Hepatocyte (in vitro differentiated cells): ENCODE measurements at regions not wholly inside any gene's neighbourhood (a gene's known extent, or its start where the extent isn't known, plus 50 kb on each side); places are given as distances from the start of the nearest gene placed in this dataset.

Experiments
- DNase-seq: peaks from one replicate; pipeline ENCODE4 v3.0.0-alpha.2; 2016; ENCODE audit warnings: low spot score
- H2AFZ ChIP-seq: fragments of 200-600 bp; sonication (generic); 2 replicates; pipeline ENCODE4 v1.6.0; 2016; ENCODE audit warnings: antibody characterized with exemption, mild to moderate bottlenecking
- H3K27ac ChIP-seq: fragments of 200-600 bp; sonication (generic); 2 replicates; pipeline ENCODE4 v1.5.1; 2016; ENCODE audit warnings: mild to moderate bottlenecking
- H3K27me3 ChIP-seq: fragments of 200-600 bp; sonication (generic); 2 replicates; pipeline ENCODE4 v1.6.1; 2016
- H3K36me3 ChIP-seq: fragments of 200-600 bp; sonication (generic); replicated peaks from 2 replicates; pipeline ENCODE4 v1.5.1; 2016; ENCODE audit warnings: low read depth; ENCODE audit not compliant: insufficient read depth
- H3K4me1 ChIP-seq: fragments of 200-600 bp; sonication (generic); 2 replicates; pipeline ENCODE4 v1.5.1; 2016; ENCODE audit warnings: mild to moderate bottlenecking, moderate library complexity; ENCODE audit not compliant: insufficient read depth
- H3K4me2 ChIP-seq: fragments of 200-600 bp; sonication (generic); 2 replicates; pipeline ENCODE4 v1.6.0; 2016
- H3K4me3 ChIP-seq: fragments of 200-600 bp; sonication (generic); 2 replicates; pipeline ENCODE4 v1.5.1; 2016; ENCODE audit warnings: mild to moderate bottlenecking
- H3K79me2 ChIP-seq: fragments of 200-600 bp; sonication (generic); 2 replicates; pipeline ENCODE4 v1.6.0; 2017; ENCODE audit warnings: mild to moderate bottlenecking
- H3K9me2 ChIP-seq: fragments of 200-600 bp; sonication (generic); replicated peaks from 2 replicates; pipeline ENCODE4 v1.6.0; 2017; ENCODE audit warnings: mild to moderate bottlenecking; ENCODE audit not compliant: insufficient read depth
- H3K9me3 ChIP-seq: fragments of 200-600 bp; sonication (generic); 2 replicates; pipeline ENCODE4 v1.5.1; 2016; ENCODE audit warnings: low read depth, mild to moderate bottlenecking
- H4K20me1 ChIP-seq: fragments of 200-600 bp; sonication (generic); 2 replicates; pipeline ENCODE4 v1.6.0; 2016; ENCODE audit warnings: mild to moderate bottlenecking; ENCODE audit not compliant: insufficient read depth, poor library complexity, severe bottlenecking
- EZH2 ChIP-seq: fragments of 200-600 bp; sonication (generic); IDR thresholded peaks from 2 replicates; pipeline ENCODE4 v1.6.1; 2016; ENCODE audit warnings: antibody characterized with exemption, mild to moderate bottlenecking, borderline replicate concordance
- EZH2phosphoT487 ChIP-seq: fragments of 200-600 bp; sonication (generic); IDR thresholded peaks from one replicate; pipeline ENCODE4 v1.6.1; 2018; ENCODE audit warnings: antibody characterized with exemption, mild to moderate bottlenecking, low read depth, moderate library complexity; ENCODE audit not compliant: unreplicated experiment, severe bottlenecking
- WGBS: methylation state at CpG from one replicate; pipeline ENCODE4 v1.1.6; 2016; ENCODE audit warnings: low lambda C conversion rate; ENCODE audit errors: missing lambda C conversion rate; 5-methylcytosine and 5-hydroxymethylcytosine counted together
- TF ChIP-seq, protein P1 (sequence below): fragments of 200-600 bp; sonication (generic); IDR thresholded peaks from 2 replicates; pipeline ENCODE4 v1.5.1; 2016; ENCODE audit warnings: antibody characterized with exemption, mild to moderate bottlenecking; ENCODE audit not compliant: poor library complexity

DNA sequence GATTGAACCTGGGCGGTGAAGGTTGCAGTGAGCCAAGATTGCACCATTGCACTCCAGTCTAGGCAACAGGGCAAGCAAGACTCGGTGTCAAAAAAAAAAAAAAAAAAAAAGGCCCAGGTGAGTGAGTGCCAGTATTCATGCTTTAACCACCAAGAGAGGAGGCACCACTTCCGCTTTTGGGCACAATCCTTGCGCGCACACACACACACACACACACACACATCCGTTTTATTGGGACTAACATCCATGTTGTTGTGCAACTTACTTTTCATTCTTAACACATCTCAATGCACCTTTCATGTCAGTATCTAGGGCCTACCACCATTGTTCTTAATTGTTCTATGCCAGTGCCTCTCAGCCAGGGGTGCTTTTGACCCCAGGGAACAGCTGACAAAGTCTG is 263.0 kb downstream of the CDC5L start:
- no peaks in the 10 kb centered on the region for H3K36me3 ChIP-seq
- 99% methylated on average over 6 of the region's 6 CpGs for WGBS
- no peaks in the 10 kb centered on the region for H3K9me3 ChIP-seq
- H3K4me2 ChIP-seq = no peak overlapping the region
- no peaks in the 10 kb centered on the region for H4K20me1 ChIP-seq
- H3K4me3 ChIP-seq = no peak overlapping the region
- peaks cover 9% of the 10 kb centered on the region for H3K4me1 ChIP-seq
- H3K27me3 ChIP-seq = peaks cover 2% of the 10 kb centered on the region
- TF ChIP-seq, protein P1, sequence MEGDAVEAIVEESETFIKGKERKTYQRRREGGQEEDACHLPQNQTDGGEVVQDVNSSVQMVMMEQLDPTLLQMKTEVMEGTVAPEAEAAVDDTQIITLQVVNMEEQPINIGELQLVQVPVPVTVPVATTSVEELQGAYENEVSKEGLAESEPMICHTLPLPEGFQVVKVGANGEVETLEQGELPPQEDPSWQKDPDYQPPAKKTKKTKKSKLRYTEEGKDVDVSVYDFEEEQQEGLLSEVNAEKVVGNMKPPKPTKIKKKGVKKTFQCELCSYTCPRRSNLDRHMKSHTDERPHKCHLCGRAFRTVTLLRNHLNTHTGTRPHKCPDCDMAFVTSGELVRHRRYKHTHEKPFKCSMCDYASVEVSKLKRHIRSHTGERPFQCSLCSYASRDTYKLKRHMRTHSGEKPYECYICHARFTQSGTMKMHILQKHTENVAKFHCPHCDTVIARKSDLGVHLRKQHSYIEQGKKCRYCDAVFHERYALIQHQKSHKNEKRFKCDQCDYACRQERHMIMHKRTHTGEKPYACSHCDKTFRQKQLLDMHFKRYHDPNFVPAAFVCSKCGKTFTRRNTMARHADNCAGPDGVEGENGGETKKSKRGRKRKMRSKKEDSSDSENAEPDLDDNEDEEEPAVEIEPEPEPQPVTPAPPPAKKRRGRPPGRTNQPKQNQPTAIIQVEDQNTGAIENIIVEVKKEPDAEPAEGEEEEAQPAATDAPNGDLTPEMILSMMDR = no peak
- no peak for TF ChIP-seq EZH2
- no peak for TF ChIP-seq EZH2phosphoT487
- H3K79me2 ChIP-seq = no peaks in the 10 kb centered on the region
- no peak overlapping the region for H2AFZ ChIP-seq
- DNase-seq = no peak
- no peak overlapping the region for H3K27ac ChIP-seq
- no peaks in the 10 kb centered on the region for H3K9me2 ChIP-seq

DNA sequence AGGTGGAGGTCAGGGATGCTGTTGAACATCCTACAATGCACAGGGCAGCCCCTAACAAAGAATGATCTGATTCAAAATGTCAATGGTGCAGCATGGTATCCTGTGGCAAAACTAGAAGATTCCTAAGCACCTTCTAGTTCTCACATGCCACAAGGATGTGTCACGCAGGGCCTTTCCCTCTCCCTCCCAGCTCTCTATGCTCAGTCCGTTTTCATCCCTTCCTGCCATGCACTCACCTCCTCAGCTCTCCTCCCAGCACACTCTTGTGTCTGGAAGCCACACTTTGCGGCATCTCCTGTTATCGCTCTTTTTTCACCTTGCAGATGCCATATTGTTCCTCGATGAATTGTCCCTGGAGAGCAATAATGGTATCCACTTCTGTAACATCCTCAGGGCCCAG is 263.4 kb downstream of the CDC5L start:
- Histone ChIP-seq H3K9me2 (no peaks in the 10 kb centered on the region), H4K20me1 (no peaks in the 10 kb centered on the region), H3K79me2 (no peaks in the 10 kb centered on the region), H3K4me2 (no peak overlapping the region), H3K27ac (no peak overlapping the region), H3K36me3 (no peaks in the 10 kb centered on the region), H3K4me3 (no peak overlapping the region), H2AFZ (no peak overlapping the region), H3K4me1 (peaks cover 9% of the 10 kb centered on the region), H3K27me3 (peaks cover 2% of the 10 kb centered on the region), H3K9me3 (no peaks in the 10 kb centered on the region)
- 92% methylated on average over 5 of the region's 5 CpGs for WGBS
- no peak for DNase-seq
- TF ChIP-seq, protein P1 = no peak
- no peak for TF ChIP-seq EZH2phosphoT487
- no peak for TF ChIP-seq EZH2

DNA sequence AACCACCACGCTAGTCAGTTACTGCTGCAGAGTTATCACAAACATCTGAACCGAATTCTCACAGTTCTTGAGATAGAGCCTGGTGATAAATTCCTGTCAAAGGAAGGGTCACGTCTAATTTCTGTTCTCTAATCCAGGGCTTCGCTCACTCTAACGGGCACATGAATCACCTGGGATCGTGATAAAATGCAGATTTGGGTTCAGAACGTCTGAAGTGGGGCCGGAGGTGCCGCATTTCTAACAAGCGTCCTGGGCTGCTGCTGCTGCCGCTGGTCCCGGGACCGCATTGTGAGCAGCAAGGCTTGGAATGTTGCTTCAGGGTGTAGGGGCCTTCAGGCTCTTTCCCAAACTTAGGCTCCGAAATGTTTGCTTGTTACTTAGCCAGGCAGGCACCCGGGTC is 264.1 kb downstream of the CDC5L start:
- no peaks in the 10 kb centered on the region for H3K79me2 ChIP-seq
- H3K4me1 ChIP-seq = peaks cover 9% of the 10 kb centered on the region
- no peak for TF ChIP-seq EZH2
- TF ChIP-seq, protein P1 = no peak
- no peak for TF ChIP-seq EZH2phosphoT487
- H3K27me3 ChIP-seq = peaks cover 2% of the 10 kb centered on the region
- no peak overlapping the region for H2AFZ ChIP-seq
- DNase-seq = no peak
- no peaks in the 10 kb centered on the region for H3K9me2 ChIP-seq
- H3K36me3 ChIP-seq = no peaks in the 10 kb centered on the region
- H3K27ac ChIP-seq = no peak overlapping the region
- H3K4me2 ChIP-seq = peak overlapping the region; percentile 41
- H3K4me3 ChIP-seq = no peak overlapping the region
- no peaks in the 10 kb centered on the region for H4K20me1 ChIP-seq
- no peaks in the 10 kb centered on the region for H3K9me3 ChIP-seq
- 25% methylated on average over 15 of the region's 15 CpGs for WGBS

DNA sequence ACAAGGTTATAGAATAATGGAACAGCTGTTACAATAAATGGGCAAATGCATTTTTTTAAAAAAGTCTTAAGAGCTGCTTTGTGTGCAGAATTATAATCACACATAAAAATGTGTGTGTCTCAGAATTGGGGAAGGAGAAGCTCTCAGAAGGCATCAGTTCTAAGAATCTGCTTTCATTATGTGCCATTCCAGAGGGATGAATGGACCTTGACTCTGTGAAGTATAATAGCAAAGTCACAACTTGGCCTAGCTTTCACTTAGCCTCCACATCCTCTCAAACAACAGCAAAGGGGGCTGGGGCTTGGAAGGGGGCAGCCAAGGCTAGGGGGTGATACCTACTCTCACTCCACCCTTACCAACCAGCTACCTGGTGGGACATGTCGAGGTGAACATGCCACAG is 265.0 kb downstream of the CDC5L start:
- WGBS = 100% methylated on average over 1 of the region's 1 CpG
- Histone ChIP-seq H3K27me3 (peaks cover 2% of the 10 kb centered on the region), H3K4me3 (no peak overlapping the region), H4K20me1 (no peaks in the 10 kb centered on the region), H3K36me3 (no peaks in the 10 kb centered on the region), H3K4me1 (peaks cover 9% of the 10 kb centered on the region), H2AFZ (no peak overlapping the region), H3K9me3 (no peaks in the 10 kb centered on the region), H3K9me2 (no peaks in the 10 kb centered on the region), H3K79me2 (no peaks in the 10 kb centered on the region), H3K4me2 (no peak overlapping the region), H3K27ac (no peak overlapping the region)
- no peak for DNase-seq
- TF ChIP-seq, protein P1 = no peak
- no peak for TF ChIP-seq EZH2
- no peak for TF ChIP-seq EZH2phosphoT487
